Adrenal gland (tissue), 9 donors: ENCODE measurements at regions not wholly inside any gene's neighbourhood (a gene's known extent, or its start where the extent isn't known, plus 50 kb on each side); places are given as distances from the start of the nearest gene placed in this dataset.

Experiments used
- DNase-seq, 7 donors: peaks; one replicate each; pipeline ENCODE4 v3.0.0-alpha.2; 2019 to 2020
- H3K27ac ChIP-seq, 5 donors: fragments of 200-600 bp; sonication (generic) in 4 of 5; 1 replicate in 3 of 5; 2 replicates in 2 of 5; pipeline versions ENCODE4 v1.5.1 to v1.8.0; 2016 to 2020; ENCODE audit warnings: mild to moderate bottlenecking in 1 of 5
- H3K27me3 ChIP-seq: fragments of 200-600 bp; 2 replicates; pipeline ENCODE4 v1.8.0; 2021
- H3K36me3 ChIP-seq, 2 donors: fragments of 200-600 bp; replicated peaks in 1 of 2; 1 replicate in 1 of 2; 2 replicates in 1 of 2; pipeline versions ENCODE4 v1.5.1 to v1.8.0; 2018 to 2022
- H3K4me1 ChIP-seq, 2 donors: fragments of 200-600 bp; replicated peaks in 1 of 2; 1 replicate in 1 of 2; 2 replicates in 1 of 2; pipeline versions ENCODE4 v1.5.1 to v1.8.0; 2018 to 2021
- H3K4me3 ChIP-seq, 4 donors: fragments of 200-600 bp; sonication (generic) in 3 of 4; one replicate each; pipeline ENCODE4 v1.5.1; 2016 to 2018
- H3K9me3 ChIP-seq, 3 donors: fragments of 200-600 bp; sonication (generic) in 1 of 3; replicated peaks in 1 of 3; 1 replicate in 2 of 3; 2 replicates in 1 of 3; pipeline versions ENCODE4 v1.5.1 to v1.8.0; 2016 to 2021
- POLR2A ChIP-seq, 2 donors: fragments of 450-650 bp; IDR thresholded peaks; one replicate each; pipeline ENCODE4 v1.6.1; 2017; ENCODE audit warnings: antibody characterized with exemption in 2 of 2, mild to moderate bottlenecking in 2 of 2, moderate library complexity in 1 of 2
- WGBS, 4 donors: extraction: QIAGEN DNeasy Blood & Tissue Kit in 2 of 4; methylation state at CpG; one replicate each; pipeline versions ENCODE4 v1.1.5 to v1.1.7; 2013 to 2017; 5-methylcytosine and 5-hydroxymethylcytosine counted together
- intact Hi-C, 2 donors: fragments of 100-400 bp; cut with DNase I; formaldehyde crosslinking; loops; one replicate each; pipeline versions ENCODE4 v1.14.1 to v1.15.0; 2022 to 2023
- TF ChIP-seq, protein P1 (sequence below), 6 experiments: fragments of 450-650 bp in 4 of 6; fragments of 200-600 bp in 2 of 6; sonication (generic) in 1 of 6; IDR thresholded peaks; 1 replicate in 5 of 6; 2 replicates in 1 of 6; pipeline versions ENCODE4 v1.5.1 to v1.8.0; 2016 to 2021; ENCODE audit warnings: antibody characterized with exemption in 6 of 6, mild to moderate bottlenecking in 2 of 6, moderate library complexity in 1 of 6
- donor health status: healthy with polysubstance abuse.
- donor health status: Bipolar disorder and iron deficiency.
- donor health status: DM: yes; HTN: yes; CAD: no.
- donor health status: DM: no; HTN: no; CAD: no.
- donor health status: DM: no; HTN: no; CAD: no.

DNA sequence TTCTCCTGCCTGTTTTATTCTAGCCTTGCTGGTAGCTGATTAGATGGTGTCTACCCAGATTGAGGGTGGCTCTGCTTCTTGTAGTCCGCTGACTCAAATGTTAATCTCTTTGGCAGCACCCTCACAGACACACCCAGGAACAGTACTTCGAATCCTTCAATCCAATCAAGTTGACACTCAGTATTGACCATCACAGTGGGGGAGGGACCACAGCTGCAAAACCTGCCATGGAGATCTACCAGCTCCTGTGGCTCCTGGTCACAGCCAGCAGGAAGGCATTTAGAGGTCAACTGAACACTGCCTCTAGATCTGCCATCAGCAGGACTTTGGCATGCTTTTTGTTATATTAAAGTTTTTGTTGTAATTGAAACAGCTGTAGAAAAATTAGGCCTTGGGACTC lies 146.9 kb downstream of the RWDD3 start:
- WGBS, 4 donors: 65 to 75% (median 68%) methylated on average over 2 of the region's 2 CpGs
- TF ChIP-seq, protein P1, sequence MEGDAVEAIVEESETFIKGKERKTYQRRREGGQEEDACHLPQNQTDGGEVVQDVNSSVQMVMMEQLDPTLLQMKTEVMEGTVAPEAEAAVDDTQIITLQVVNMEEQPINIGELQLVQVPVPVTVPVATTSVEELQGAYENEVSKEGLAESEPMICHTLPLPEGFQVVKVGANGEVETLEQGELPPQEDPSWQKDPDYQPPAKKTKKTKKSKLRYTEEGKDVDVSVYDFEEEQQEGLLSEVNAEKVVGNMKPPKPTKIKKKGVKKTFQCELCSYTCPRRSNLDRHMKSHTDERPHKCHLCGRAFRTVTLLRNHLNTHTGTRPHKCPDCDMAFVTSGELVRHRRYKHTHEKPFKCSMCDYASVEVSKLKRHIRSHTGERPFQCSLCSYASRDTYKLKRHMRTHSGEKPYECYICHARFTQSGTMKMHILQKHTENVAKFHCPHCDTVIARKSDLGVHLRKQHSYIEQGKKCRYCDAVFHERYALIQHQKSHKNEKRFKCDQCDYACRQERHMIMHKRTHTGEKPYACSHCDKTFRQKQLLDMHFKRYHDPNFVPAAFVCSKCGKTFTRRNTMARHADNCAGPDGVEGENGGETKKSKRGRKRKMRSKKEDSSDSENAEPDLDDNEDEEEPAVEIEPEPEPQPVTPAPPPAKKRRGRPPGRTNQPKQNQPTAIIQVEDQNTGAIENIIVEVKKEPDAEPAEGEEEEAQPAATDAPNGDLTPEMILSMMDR (IDR thresholded peaks at IDR 0.05): no peak
- TF ChIP-seq POLR2A (IDR thresholded peaks at IDR 0.05): no peak

DNA sequence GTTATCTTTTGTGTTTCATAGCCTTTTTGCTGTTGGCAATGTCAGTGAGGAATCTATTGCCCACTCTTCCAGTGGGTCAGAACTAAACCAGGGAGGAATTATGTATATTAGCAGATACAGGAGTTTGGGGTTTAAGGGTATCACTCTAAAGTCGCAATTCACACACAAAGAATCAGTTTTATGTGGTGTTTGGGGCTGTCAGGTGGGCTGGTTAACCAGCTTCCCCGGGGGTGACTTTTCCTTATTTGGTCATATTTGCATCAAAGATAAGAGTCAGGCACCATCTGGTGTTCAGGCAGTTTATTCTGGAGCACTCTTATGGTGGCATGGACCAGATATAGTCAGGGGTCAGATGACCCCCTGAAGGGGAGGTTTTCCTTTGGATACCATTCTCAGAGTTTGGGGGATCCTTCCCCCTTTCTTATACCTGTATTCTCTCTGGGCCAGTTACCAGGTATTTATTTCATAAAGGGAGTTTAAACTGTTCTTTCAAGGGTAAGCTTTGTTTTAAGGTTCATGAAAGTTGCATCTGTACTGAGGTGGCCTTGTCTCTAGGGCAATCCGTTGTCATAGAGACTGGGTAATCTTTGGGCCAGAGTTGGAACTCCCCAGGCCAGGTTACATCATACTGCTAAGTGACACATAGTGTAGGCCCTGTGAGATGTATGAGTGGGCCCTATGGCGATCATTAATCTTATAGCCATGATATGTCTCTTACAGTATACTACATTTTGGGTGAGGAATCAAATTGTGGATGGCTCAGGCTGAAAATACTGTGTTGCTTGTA lies 148.2 kb downstream of the RWDD3 start:
- DNase-seq: peak in 1 of 7 donors; percentile 56
- H3K27me3 ChIP-seq: no peaks in the 10 kb centered on the region
- H3K4me3 ChIP-seq: no peak overlapping the region
- H3K36me3 ChIP-seq: no peaks in the 10 kb centered on the region
- peak overlapping the region in 1 of 5 donors; percentile 5 for H3K27ac ChIP-seq
- intact Hi-C loops: no loop called here
- no peaks in the 10 kb centered on the region for H3K9me3 ChIP-seq
- TF ChIP-seq, protein P1 (IDR thresholded peaks at IDR 0.05): no peak
- no peak for TF ChIP-seq POLR2A (IDR thresholded peaks at IDR 0.05)
- no peaks in the 10 kb centered on the region for H3K4me1 ChIP-seq
- 53 to 68% (median 62%) methylated on average over 4 of the region's 4 CpGs for WGBS, 4 donors

More for the DNA sequence above, 146.9 kb downstream of the RWDD3 start:
- Histone ChIP-seq H3K9me3 (no peaks in the 10 kb centered on the region), H3K4me3 (no peak overlapping the region), H3K36me3 (no peaks in the 10 kb centered on the region), H3K4me1 (no peaks in the 10 kb centered on the region), H3K27me3 (no peaks in the 10 kb centered on the region), H3K27ac (no peak overlapping the region)
- intact Hi-C loops: no loop called here
- no peak for DNase-seq

DNA sequence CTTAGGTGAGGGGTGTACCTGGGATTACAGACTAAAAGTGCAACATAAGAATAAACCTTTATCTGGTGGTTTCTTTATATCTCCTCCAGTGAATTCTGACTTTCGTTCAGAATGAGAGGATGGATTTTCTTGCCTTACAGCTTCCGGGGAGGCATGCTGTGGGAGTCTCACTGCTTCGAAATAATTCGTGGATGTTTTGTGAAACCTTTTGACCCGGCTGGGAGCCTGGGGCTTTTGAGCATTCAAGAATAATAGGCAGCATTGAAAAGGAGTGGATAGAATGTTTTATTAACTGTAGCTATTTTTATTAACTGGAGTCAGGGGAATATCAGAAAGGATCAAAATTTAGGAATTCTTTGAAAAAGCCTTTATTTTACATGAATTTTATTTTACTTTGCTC lies 149.1 kb downstream of the RWDD3 start:
- H3K27me3 ChIP-seq: no peaks in the 10 kb centered on the region
- intact Hi-C loops: no loop called here
- no peaks in the 10 kb centered on the region for H3K4me1 ChIP-seq
- no peaks in the 10 kb centered on the region for H3K36me3 ChIP-seq
- 42 to 51% (median 50%) methylated on average over 5 of the region's 5 CpGs for WGBS, 4 donors
- H3K9me3 ChIP-seq: no peaks in the 10 kb centered on the region
- TF ChIP-seq, protein P1 (IDR thresholded peaks at IDR 0.05): no peak
- TF ChIP-seq POLR2A (IDR thresholded peaks at IDR 0.05): no peak
- DNase-seq: no peak
- no peak overlapping the region for H3K27ac ChIP-seq
- no peak overlapping the region for H3K4me3 ChIP-seq

GRCh38 chr1:95384567-95384966 lies 150.6 kb downstream of the RWDD3 start:
- no peaks in the 10 kb centered on the region for H3K9me3 ChIP-seq
- no peaks in the 10 kb centered on the region for H3K27me3 ChIP-seq
- no peak for TF ChIP-seq POLR2A (IDR thresholded peaks at IDR 0.05)
- TF ChIP-seq, protein P1 (IDR thresholded peaks at IDR 0.05): no peak
- H3K27ac ChIP-seq: no peak overlapping the region
- H3K4me1 ChIP-seq: no peaks in the 10 kb centered on the region
- WGBS, 4 donors: 19 to 40% (median 31%) methylated on average over 2 to 3 of the region's 3 CpGs
- intact Hi-C loops: no loop called here
- no peaks in the 10 kb centered on the region for H3K36me3 ChIP-seq
- H3K4me3 ChIP-seq: no peak overlapping the region
- DNase-seq: peak in 2 of 7 donors; percentile 9 to 18
